Spleen (tissue), 7 donors: ENCODE measurements at regions not wholly inside any gene's neighbourhood (a gene's known extent, or its start where the extent isn't known, plus 50 kb on each side); places are given as distances from the start of the nearest gene placed in this dataset.

Experiments
- CTCF ChIP-seq, 11 experiments: fragments of 200-600 bp in 7 of 11; fragments of 450-650 bp in 4 of 11; sonication (generic) in 4 of 11; IDR thresholded peaks in 8 of 11; conservative IDR thresholded peaks in 3 of 11; 1 replicate in 7 of 11; 2 replicates in 4 of 11; pipeline versions ENCODE4 v1.4.0 to v1.8.0; 2016 to 2021; ENCODE audit warnings: antibody characterized with exemption in 11 of 11, inconsistent platforms in 4 of 11, mild to moderate bottlenecking in 1 of 11
- POLR2A ChIP-seq, 3 donors: fragments of 450-650 bp; IDR thresholded peaks; one replicate each; pipeline ENCODE4 v1.5.1; 2017; ENCODE audit warnings: antibody characterized with exemption in 3 of 3, mild to moderate bottlenecking in 1 of 3
- donor health status: DM: no; HTN: no; CAD: no; lungs with moderate emphysema.
- donor health status: DM: no; HTN: no; CAD: no.
- donor health status: DM: no; HTN: no; CAD: no.

DNA sequence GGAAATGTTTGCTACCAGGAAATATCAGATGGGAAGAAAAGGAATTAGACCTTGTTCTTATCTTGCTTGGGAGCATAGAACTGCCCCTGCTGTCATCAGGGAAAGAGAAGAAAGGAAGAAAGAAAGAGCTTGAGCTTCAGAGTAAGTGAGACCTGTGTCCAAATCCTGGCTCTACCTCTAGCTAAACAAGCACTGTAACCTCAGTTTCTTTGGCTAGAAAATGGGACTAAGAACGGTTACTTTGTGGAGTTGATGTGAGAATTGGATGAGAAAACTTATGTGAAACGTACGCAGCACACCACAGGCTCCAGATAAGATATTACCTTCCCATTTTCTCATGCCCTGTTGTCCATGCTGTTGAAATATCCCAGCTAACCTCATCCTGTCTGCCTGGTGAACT is 57.1 kb upstream of the CREB3L1 start:
- no peak for TF ChIP-seq CTCF (IDR thresholded peaks at IDR 0.05 in 8 of 11, conservative IDR thresholded peaks at IDR 0.05 in 3 of 11)
- no peak for TF ChIP-seq POLR2A (IDR thresholded peaks at IDR 0.05)
